SK-N-SH (cell line): ENCODE measurements at regions not wholly inside any gene's neighbourhood (a gene's known extent, or its start where the extent isn't known, plus 50 kb on each side); places are given as distances from the start of the nearest gene placed in this dataset.

Source experiments
- CTCF ChIA-PET: fragments of 300-600, 350-600 bp; formaldehyde crosslinking; extraction: SDS; loops from one replicate; lab custom pipeline; 2021; lab: Yijun Ruan, JAX
- POLR2A ChIA-PET: fragments of 350-600 bp; sonication (Branson Sonifier 250); formaldehyde crosslinking; extraction: SDS; loops from one replicate; lab custom pipeline; 2020; ENCODE audit warnings: antibody characterized with exemption, inconsistent platforms; lab: Yijun Ruan, JAX
- DNase-seq: peaks from one replicate; pipeline ENCODE4 v3.0.0; 2012
- H2AFZ ChIP-seq: fragments of 200-600 bp; sonication (generic); 2 replicates; pipeline ENCODE4 v1.8.1; 2016; ENCODE audit warnings: antibody characterized with exemption, mild to moderate bottlenecking, low read depth
- H3F3A ChIP-seq: fragments of 200-600 bp; sonication (generic); replicated peaks from 2 replicates; pipeline ENCODE3; 2016; ENCODE audit warnings: antibody characterized with exemption, mild to moderate bottlenecking; ENCODE audit not compliant: insufficient read depth
- H3K27ac ChIP-seq, 2 experiments: fragments of 200-500 bp in 1 of 2; fragments of 200-600 bp in 1 of 2; sonication (Bioruptor generic) in 1 of 2; sonication (generic), shearing (Covaris generic) in 1 of 2; 2 replicates each; pipeline versions ENCODE4 v1.5.1 to v1.6.1; 2014 to 2016; ENCODE audit warnings: low read depth in 2 of 2, inconsistent platforms in 1 of 2, low read length in 1 of 2, mild to moderate bottlenecking in 1 of 2, mixed read lengths in 1 of 2
- H3K27me3 ChIP-seq: fragments of 200-600 bp; sonication (generic), shearing (Covaris generic); 2 replicates; pipeline ENCODE4 v1.6.1; 2016; ENCODE audit warnings: mixed run types; ENCODE audit not compliant: insufficient read depth
- H3K36me3 ChIP-seq, 2 experiments: fragments of 200-500 bp in 1 of 2; fragments of 200-600 bp in 1 of 2; sonication (Bioruptor generic) in 1 of 2; sonication (generic) in 1 of 2; replicated peaks in 1 of 2; 2 replicates each; pipeline versions ENCODE3 to v1.5.1; 2014 to 2016; ENCODE audit warnings: low read length in 1 of 2, mild to moderate bottlenecking in 1 of 2; ENCODE audit not compliant: insufficient read depth in 2 of 2, control insufficient read depth in 1 of 2
- H3K4me1 ChIP-seq, 2 experiments: fragments of 200-500 bp in 1 of 2; fragments of 200-600 bp in 1 of 2; sonication (Bioruptor generic) in 1 of 2; sonication (generic), shearing (Covaris generic) in 1 of 2; 2 replicates each; pipeline versions ENCODE4 v1.5.1 to v1.6.1; 2014 to 2016; ENCODE audit warnings: low read depth in 1 of 2, low read length in 1 of 2, mixed run types in 1 of 2; ENCODE audit not compliant: insufficient read depth in 2 of 2, control insufficient read depth in 1 of 2
- H3K4me2 ChIP-seq: fragments of 200-600 bp; sonication (generic), shearing (Covaris generic); 2 replicates; pipeline ENCODE4 v1.6.1; 2017; ENCODE audit warnings: mixed run types
- H3K4me3 ChIP-seq, 2 experiments: fragments of 200-500 bp in 1 of 2; fragments of 200-600 bp in 1 of 2; sonication (Bioruptor generic) in 1 of 2; sonication (generic), shearing (Covaris generic) in 1 of 2; 2 replicates each; pipeline versions ENCODE4 v1.5.1 to v1.8.1; 2014 to 2016; ENCODE audit warnings: low read depth in 2 of 2, inconsistent platforms in 1 of 2, low read length in 1 of 2, mild to moderate bottlenecking in 1 of 2, mixed read lengths in 1 of 2, moderate library complexity in 1 of 2
- H3K79me2 ChIP-seq: fragments of 200-600 bp; sonication (generic); 2 replicates; pipeline ENCODE4 v1.8.1; 2017; ENCODE audit warnings: mild to moderate bottlenecking; ENCODE audit not compliant: insufficient read depth
- H3K9ac ChIP-seq: fragments of 200-600 bp; sonication (generic); 2 replicates; pipeline ENCODE4 v1.6.1; 2017; ENCODE audit warnings: mixed run types
- H3K9me2 ChIP-seq: fragments of 200-600 bp; sonication (generic); 2 replicates; pipeline ENCODE4 v1.6.1; 2017; ENCODE audit warnings: mixed run types
- H3K9me3 ChIP-seq: fragments of 200-600 bp; sonication (generic); 2 replicates; pipeline ENCODE4 v1.6.1; 2017; ENCODE audit warnings: mixed run types, mild to moderate bottlenecking, moderate library complexity
- H4K20me1 ChIP-seq: fragments of 200-600 bp; sonication (generic); 2 replicates; pipeline ENCODE4 v1.6.1; 2017; ENCODE audit warnings: mild to moderate bottlenecking, mixed run types; ENCODE audit not compliant: insufficient read depth
- ELF1 ChIP-seq: IDR thresholded peaks from 2 replicates; pipeline ENCODE4 v1.4.0; 2012
- EP300 ChIP-seq, 2 experiments: IDR thresholded peaks; 2 replicates each; pipeline versions ENCODE4 v1.4.0 to v1.6.1; 2012; ENCODE audit warnings: borderline replicate concordance in 1 of 2, low read depth in 1 of 2, low read length in 1 of 2
- FOXM1 ChIP-seq: IDR thresholded peaks from 2 replicates; pipeline ENCODE4 v1.4.0; 2012; ENCODE audit warnings: low read depth, mild to moderate bottlenecking
- GATA2 ChIP-seq: sonication (generic); formaldehyde crosslinking; IDR thresholded peaks from 2 replicates; pipeline ENCODE4 v1.5.0; 2020; ENCODE audit warnings: mild to moderate bottlenecking, missing genetic modification reagents
- SMC3 ChIP-seq: IDR thresholded peaks from 2 replicates; pipeline ENCODE4 v1.6.1; 2012; ENCODE audit warnings: low read depth, low read length, improper control_type of control experiment
- TCF12 ChIP-seq: IDR thresholded peaks from 2 replicates; pipeline ENCODE4 v1.4.0; 2012
- WGBS: methylation state at CpG from one replicate; pipeline ENCODE4 v1.1.6; 2017; ENCODE audit warnings: low lambda C conversion rate; 5-methylcytosine and 5-hydroxymethylcytosine counted together
- TF ChIP-seq, protein P1 (sequence below): IDR thresholded peaks from 2 replicates; pipeline ENCODE4 v1.6.1; 2012; ENCODE audit warnings: mild to moderate bottlenecking, low read depth, low read length, moderate library complexity
- TF ChIP-seq, protein P2 (sequence below): fragments of 150-350 bp; IDR thresholded peaks from 2 replicates; pipeline ENCODE4 v1.6.1; 2017; ENCODE audit warnings: antibody characterized with exemption, low read length, low read depth, borderline replicate concordance
- TF ChIP-seq, protein P3 (sequence below): IDR thresholded peaks from 2 replicates; pipeline ENCODE4 v1.4.0; 2012; ENCODE audit warnings: low read depth, borderline replicate concordance
- TF ChIP-seq, protein P4 (sequence below): fragments of 200-600 bp; sonication (generic); IDR thresholded peaks from 2 replicates; pipeline ENCODE4 v1.6.1; 2017; ENCODE audit warnings: antibody characterized with exemption, mild to moderate bottlenecking, moderate library complexity
- TF ChIP-seq, protein P5 (sequence below): fragments of 150-350 bp; IDR thresholded peaks from 2 replicates; pipeline ENCODE4 v1.6.1; 2016; ENCODE audit warnings: mild to moderate bottlenecking, low read depth, low read length

DNA sequence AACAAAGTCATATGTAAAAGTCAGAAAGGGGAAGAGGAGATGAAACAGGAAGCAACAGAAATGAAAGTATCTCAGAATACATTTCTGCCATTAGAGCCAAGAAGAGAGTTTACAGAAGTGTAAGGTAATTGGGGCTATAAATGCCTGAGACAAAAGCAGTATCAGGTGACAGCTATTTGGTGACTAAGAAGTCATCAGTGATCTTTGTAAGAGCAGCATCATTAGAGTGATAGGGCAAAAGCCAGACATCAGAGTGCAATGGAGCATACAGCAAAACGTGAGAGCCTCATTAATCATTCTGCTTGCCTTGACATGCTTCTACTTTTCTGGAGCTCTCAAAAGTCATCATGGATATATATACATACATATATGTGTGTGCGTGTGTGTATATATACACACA is 804.7 kb upstream of the PIK3C3 start (continued):
- TF ChIP-seq, protein P1, sequence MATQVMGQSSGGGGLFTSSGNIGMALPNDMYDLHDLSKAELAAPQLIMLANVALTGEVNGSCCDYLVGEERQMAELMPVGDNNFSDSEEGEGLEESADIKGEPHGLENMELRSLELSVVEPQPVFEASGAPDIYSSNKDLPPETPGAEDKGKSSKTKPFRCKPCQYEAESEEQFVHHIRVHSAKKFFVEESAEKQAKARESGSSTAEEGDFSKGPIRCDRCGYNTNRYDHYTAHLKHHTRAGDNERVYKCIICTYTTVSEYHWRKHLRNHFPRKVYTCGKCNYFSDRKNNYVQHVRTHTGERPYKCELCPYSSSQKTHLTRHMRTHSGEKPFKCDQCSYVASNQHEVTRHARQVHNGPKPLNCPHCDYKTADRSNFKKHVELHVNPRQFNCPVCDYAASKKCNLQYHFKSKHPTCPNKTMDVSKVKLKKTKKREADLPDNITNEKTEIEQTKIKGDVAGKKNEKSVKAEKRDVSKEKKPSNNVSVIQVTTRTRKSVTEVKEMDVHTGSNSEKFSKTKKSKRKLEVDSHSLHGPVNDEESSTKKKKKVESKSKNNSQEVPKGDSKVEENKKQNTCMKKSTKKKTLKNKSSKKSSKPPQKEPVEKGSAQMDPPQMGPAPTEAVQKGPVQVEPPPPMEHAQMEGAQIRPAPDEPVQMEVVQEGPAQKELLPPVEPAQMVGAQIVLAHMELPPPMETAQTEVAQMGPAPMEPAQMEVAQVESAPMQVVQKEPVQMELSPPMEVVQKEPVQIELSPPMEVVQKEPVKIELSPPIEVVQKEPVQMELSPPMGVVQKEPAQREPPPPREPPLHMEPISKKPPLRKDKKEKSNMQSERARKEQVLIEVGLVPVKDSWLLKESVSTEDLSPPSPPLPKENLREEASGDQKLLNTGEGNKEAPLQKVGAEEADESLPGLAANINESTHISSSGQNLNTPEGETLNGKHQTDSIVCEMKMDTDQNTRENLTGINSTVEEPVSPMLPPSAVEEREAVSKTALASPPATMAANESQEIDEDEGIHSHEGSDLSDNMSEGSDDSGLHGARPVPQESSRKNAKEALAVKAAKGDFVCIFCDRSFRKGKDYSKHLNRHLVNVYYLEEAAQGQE: no peak
- TF ChIP-seq ELF1: no peak

DNA sequence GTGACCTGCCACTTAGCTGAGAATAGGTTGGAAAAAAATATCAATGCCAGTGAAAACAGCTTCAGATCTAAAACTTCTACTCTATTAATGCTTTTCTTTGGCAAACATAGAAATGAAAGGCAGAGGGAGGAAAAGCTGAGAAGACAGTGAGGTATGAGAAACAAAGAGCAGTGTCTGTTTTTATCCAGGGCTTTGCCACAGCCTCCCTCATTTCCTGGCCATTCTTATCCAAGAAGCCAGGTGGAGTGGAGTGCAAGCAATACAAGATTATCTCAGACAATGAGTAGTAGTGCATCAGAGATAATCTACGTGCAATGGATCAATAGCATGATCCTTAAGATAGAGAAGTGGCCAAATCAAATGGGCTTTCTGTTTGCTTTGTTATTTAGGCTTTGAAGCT is 808.7 kb upstream of the PIK3C3 start:
- 75% methylated on average over 1 of the region's 1 CpG for WGBS
- no peaks in the 10 kb centered on the region for H3K9me2 ChIP-seq
- no peaks in the 10 kb centered on the region for H3K9me3 ChIP-seq
- no peak overlapping the region for H3K27ac ChIP-seq
- H3K79me2 ChIP-seq: no peaks in the 10 kb centered on the region
- H3K4me3 ChIP-seq: no peak overlapping the region
- H3K36me3 ChIP-seq: peaks cover 0 to 3% of the 10 kb centered on the region in 2 experiments
- ChIA-PET CTCF (no interaction called here), POLR2A (no interaction called here)
- no peak overlapping the region for H3K9ac ChIP-seq
- H3K4me1 ChIP-seq: no peaks in the 10 kb centered on the region
- TF ChIP-seq, protein P2, sequence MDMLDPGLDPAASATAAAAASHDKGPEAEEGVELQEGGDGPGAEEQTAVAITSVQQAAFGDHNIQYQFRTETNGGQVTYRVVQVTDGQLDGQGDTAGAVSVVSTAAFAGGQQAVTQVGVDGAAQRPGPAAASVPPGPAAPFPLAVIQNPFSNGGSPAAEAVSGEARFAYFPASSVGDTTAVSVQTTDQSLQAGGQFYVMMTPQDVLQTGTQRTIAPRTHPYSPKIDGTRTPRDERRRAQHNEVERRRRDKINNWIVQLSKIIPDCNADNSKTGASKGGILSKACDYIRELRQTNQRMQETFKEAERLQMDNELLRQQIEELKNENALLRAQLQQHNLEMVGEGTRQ: no peak
- TF ChIP-seq, protein P3, sequence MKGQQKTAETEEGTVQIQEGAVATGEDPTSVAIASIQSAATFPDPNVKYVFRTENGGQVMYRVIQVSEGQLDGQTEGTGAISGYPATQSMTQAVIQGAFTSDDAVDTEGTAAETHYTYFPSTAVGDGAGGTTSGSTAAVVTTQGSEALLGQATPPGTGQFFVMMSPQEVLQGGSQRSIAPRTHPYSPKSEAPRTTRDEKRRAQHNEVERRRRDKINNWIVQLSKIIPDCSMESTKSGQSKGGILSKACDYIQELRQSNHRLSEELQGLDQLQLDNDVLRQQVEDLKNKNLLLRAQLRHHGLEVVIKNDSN: no peak
- TF ChIP-seq, protein P1: no peak
- TF ChIP-seq GATA2 (CRISPR knock-in tag): no peak
- TF ChIP-seq, protein P4, sequence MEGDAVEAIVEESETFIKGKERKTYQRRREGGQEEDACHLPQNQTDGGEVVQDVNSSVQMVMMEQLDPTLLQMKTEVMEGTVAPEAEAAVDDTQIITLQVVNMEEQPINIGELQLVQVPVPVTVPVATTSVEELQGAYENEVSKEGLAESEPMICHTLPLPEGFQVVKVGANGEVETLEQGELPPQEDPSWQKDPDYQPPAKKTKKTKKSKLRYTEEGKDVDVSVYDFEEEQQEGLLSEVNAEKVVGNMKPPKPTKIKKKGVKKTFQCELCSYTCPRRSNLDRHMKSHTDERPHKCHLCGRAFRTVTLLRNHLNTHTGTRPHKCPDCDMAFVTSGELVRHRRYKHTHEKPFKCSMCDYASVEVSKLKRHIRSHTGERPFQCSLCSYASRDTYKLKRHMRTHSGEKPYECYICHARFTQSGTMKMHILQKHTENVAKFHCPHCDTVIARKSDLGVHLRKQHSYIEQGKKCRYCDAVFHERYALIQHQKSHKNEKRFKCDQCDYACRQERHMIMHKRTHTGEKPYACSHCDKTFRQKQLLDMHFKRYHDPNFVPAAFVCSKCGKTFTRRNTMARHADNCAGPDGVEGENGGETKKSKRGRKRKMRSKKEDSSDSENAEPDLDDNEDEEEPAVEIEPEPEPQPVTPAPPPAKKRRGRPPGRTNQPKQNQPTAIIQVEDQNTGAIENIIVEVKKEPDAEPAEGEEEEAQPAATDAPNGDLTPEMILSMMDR: no peak
- TF ChIP-seq, protein P5, sequence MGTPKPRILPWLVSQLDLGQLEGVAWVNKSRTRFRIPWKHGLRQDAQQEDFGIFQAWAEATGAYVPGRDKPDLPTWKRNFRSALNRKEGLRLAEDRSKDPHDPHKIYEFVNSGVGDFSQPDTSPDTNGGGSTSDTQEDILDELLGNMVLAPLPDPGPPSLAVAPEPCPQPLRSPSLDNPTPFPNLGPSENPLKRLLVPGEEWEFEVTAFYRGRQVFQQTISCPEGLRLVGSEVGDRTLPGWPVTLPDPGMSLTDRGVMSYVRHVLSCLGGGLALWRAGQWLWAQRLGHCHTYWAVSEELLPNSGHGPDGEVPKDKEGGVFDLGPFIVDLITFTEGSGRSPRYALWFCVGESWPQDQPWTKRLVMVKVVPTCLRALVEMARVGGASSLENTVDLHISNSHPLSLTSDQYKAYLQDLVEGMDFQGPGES: no peak
- TF ChIP-seq FOXM1: no peak
- TF ChIP-seq EP300 (IDR thresholded peaks at IDR 0.05; ENCODE audit: borderline replicate concordance in 1 of 2, low read depth in 1 of 2, low read length in 1 of 2): no peak
- TF ChIP-seq TCF12: no peak
- no peak for TF ChIP-seq SMC3
- H3F3A ChIP-seq: no peaks in the 10 kb centered on the region
- DNase-seq: no peak
- H3K4me2 ChIP-seq: no peak overlapping the region
- no peaks in the 10 kb centered on the region for H3K27me3 ChIP-seq
- no peak overlapping the region for H2AFZ ChIP-seq
- no peaks in the 10 kb centered on the region for H4K20me1 ChIP-seq
